ENCODE measurements at regions not wholly inside any gene's neighbourhood (a gene's known extent, or its start where the extent isn't known, plus 50 kb on each side); places are given as distances from the start of the nearest gene placed in this dataset.
A peak's percentile ranks its signal among the peaks of the same experiment; 100 is the strongest.

GRCh38 chr3:115464036-115464435 lies 159.3 kb upstream of the GAP43 start:
- TF ChIP-seq CTCF (IDR thresholded peaks at IDR 0.05): no peak
- Mint-ChIP-seq H3K27me3 (ENCODE audit: low read depth) (no peaks in the 10 kb centered on the region), H3K27ac (ENCODE audit: unreplicated experiment) (no peak overlapping the region), H3K9me3 (ENCODE audit: low read depth) (peaks cover 13% of the 10 kb centered on the region), H3K4me3 (ENCODE audit: unreplicated experiment) (no peak overlapping the region), H3K4me1 (ENCODE audit: low read depth) (no peaks in the 10 kb centered on the region), H3K36me3 (ENCODE audit: low read depth) (peaks cover 2% of the 10 kb centered on the region)
- no peak for DNase-seq (ENCODE audit: low spot score)

GRCh38 chr3:115469649-115470048 lies 153.7 kb upstream of the GAP43 start:
- no peak for DNase-seq (ENCODE audit: low spot score)
- no peak for TF ChIP-seq CTCF (IDR thresholded peaks at IDR 0.05)
- Mint-ChIP-seq H3K4me1 (ENCODE audit: low read depth) (no peaks in the 10 kb centered on the region), H3K9me3 (ENCODE audit: low read depth) (no peaks in the 10 kb centered on the region), H3K36me3 (ENCODE audit: low read depth) (no peaks in the 10 kb centered on the region), H3K27ac (ENCODE audit: unreplicated experiment) (no peak overlapping the region), H3K27me3 (ENCODE audit: low read depth) (no peaks in the 10 kb centered on the region), H3K4me3 (ENCODE audit: unreplicated experiment) (no peak overlapping the region)

GRCh38 chr3:115470254-115470653 lies 153.1 kb upstream of the GAP43 start:
- H3K4me1 Mint-ChIP-seq (ENCODE audit: low read depth): no peaks in the 10 kb centered on the region
- H3K9me3 Mint-ChIP-seq (ENCODE audit: low read depth): no peaks in the 10 kb centered on the region
- TF ChIP-seq CTCF (IDR thresholded peaks at IDR 0.05): no peak
- H3K27ac Mint-ChIP-seq (ENCODE audit: unreplicated experiment): no peak overlapping the region
- H3K4me3 Mint-ChIP-seq (ENCODE audit: unreplicated experiment): no peak overlapping the region
- DNase-seq (ENCODE audit: low spot score): no peak
- H3K36me3 Mint-ChIP-seq (ENCODE audit: low read depth): no peaks in the 10 kb centered on the region
- H3K27me3 Mint-ChIP-seq (ENCODE audit: low read depth): no peaks in the 10 kb centered on the region

GRCh38 chr3:115475178-115476041 lies 147.9 kb upstream of the GAP43 start:
- Mint-ChIP-seq H3K27me3 (ENCODE audit: low read depth) (no peaks in the 10 kb centered on the region), H3K9me3 (ENCODE audit: low read depth) (no peaks in the 10 kb centered on the region), H3K4me3 (ENCODE audit: unreplicated experiment) (no peak overlapping the region), H3K36me3 (ENCODE audit: low read depth) (no peaks in the 10 kb centered on the region), H3K4me1 (ENCODE audit: low read depth) (no peaks in the 10 kb centered on the region), H3K27ac (ENCODE audit: unreplicated experiment) (no peak overlapping the region)
- DNase-seq (ENCODE audit: low spot score): peak; percentile 37
- TF ChIP-seq CTCF (IDR thresholded peaks at IDR 0.05): no peak

- no peaks in the 10 kb centered on the region for H3K27me3 Mint-ChIP-seq (ENCODE audit: low read depth)
- no peaks in the 10 kb centered on the region for H3K9me3 Mint-ChIP-seq (ENCODE audit: low read depth)
- DNase-seq (ENCODE audit: low spot score): no peak
- H3K4me3 Mint-ChIP-seq (ENCODE audit: unreplicated experiment): no peak overlapping the region
- H3K4me1 Mint-ChIP-seq (ENCODE audit: low read depth): no peaks in the 10 kb centered on the region
- no peak for TF ChIP-seq CTCF (IDR thresholded peaks at IDR 0.05)
- peaks cover 2% of the 10 kb centered on the region for H3K36me3 Mint-ChIP-seq (ENCODE audit: low read depth)
- H3K27ac Mint-ChIP-seq (ENCODE audit: unreplicated experiment): no peak overlapping the region
Observed at GRCh38 chr3:115476472-115476871, 146.8 kb upstream of the GAP43 start.
